Breast epithelium (tissue), 4 donors: ENCODE measurements at regions not wholly inside any gene's neighbourhood (a gene's known extent, or its start where the extent isn't known, plus 50 kb on each side); places are given as distances from the start of the nearest gene placed in this dataset.

Experiments used
- DNase-seq, 2 donors: peaks; one replicate each; pipeline ENCODE4 v3.0.0-alpha.2; 2019; ENCODE audit warnings: low spot score in 2 of 2
- H3K27ac ChIP-seq, 2 donors: fragments of 200-600 bp; sonication (generic) in 1 of 2; one replicate each; pipeline ENCODE4 v1.5.1; 2016 to 2019; ENCODE audit warnings: mild to moderate bottlenecking in 1 of 2
- H3K27me3 ChIP-seq, 2 donors: fragments of 200-600 bp; sonication (generic) in 1 of 2; one replicate each; pipeline versions ENCODE4 v1.5.1 to v1.6.0; 2017 to 2019; ENCODE audit warnings: control low read depth in 1 of 2, mild to moderate bottlenecking in 1 of 2
- H3K36me3 ChIP-seq: fragments of 200-600 bp; one replicate; pipeline ENCODE4 v1.5.1; 2019
- H3K4me1 ChIP-seq, 2 donors: fragments of 200-600 bp; sonication (generic); one replicate each; pipeline ENCODE4 v1.5.1; 2016 to 2019; ENCODE audit warnings: control low read depth in 1 of 2
- H3K4me3 ChIP-seq, 3 donors: fragments of 200-600 bp; sonication (generic); 1 replicate in 2 of 3; 2 replicates in 1 of 3; pipeline ENCODE4 v1.5.1; 2016 to 2019; ENCODE audit warnings: mild to moderate bottlenecking in 3 of 3, moderate library complexity in 2 of 3
- H3K9me3 ChIP-seq, 2 donors: fragments of 200-600 bp; sonication (generic) in 1 of 2; one replicate each; pipeline ENCODE4 v1.5.1; 2016 to 2019; ENCODE audit warnings: control low read depth in 1 of 2
- POLR2A ChIP-seq: fragments of 450-650 bp; IDR thresholded peaks from one replicate; pipeline ENCODE4 v1.6.1; 2016; ENCODE audit warnings: antibody characterized with exemption, mild to moderate bottlenecking, moderate library complexity
- POLR2AphosphoS5 ChIP-seq, 3 donors: sonication (generic); formaldehyde crosslinking; IDR thresholded peaks; one replicate each; pipeline ENCODE4 v1.6.1; 2017; ENCODE audit warnings: antibody characterized with exemption in 3 of 3
- intact Hi-C: fragments of 100-400 bp; cut with DNase I; formaldehyde crosslinking; loops from one replicate; pipeline ENCODE4 v1.15.1; 2023; ENCODE audit warnings: low total_unique reads
- TF ChIP-seq, protein P1 (sequence below), 3 donors: fragments of 450-650 bp; IDR thresholded peaks; one replicate each; pipeline ENCODE4 v1.5.1; 2016 to 2017; ENCODE audit warnings: antibody characterized with exemption in 3 of 3, mild to moderate bottlenecking in 3 of 3, moderate library complexity in 3 of 3

- H3K4me3 ChIP-seq = no peak overlapping the region
- no peak for DNase-seq
- H3K27ac ChIP-seq = peak overlapping the region; percentile 92 to 94
- H3K9me3 ChIP-seq = no peaks in the 10 kb centered on the region
- H3K27me3 ChIP-seq = no peaks in the 10 kb centered on the region
- H3K4me1 ChIP-seq = peaks cover 23 to 44% of the 10 kb centered on the region in 2 donors
- H3K36me3 ChIP-seq = no peaks in the 10 kb centered on the region
- intact Hi-C loops = no loop called here
- TF ChIP-seq POLR2AphosphoS5 (IDR thresholded peaks at IDR 0.05) (no peak), POLR2A (no peak)
- TF ChIP-seq, protein P1, sequence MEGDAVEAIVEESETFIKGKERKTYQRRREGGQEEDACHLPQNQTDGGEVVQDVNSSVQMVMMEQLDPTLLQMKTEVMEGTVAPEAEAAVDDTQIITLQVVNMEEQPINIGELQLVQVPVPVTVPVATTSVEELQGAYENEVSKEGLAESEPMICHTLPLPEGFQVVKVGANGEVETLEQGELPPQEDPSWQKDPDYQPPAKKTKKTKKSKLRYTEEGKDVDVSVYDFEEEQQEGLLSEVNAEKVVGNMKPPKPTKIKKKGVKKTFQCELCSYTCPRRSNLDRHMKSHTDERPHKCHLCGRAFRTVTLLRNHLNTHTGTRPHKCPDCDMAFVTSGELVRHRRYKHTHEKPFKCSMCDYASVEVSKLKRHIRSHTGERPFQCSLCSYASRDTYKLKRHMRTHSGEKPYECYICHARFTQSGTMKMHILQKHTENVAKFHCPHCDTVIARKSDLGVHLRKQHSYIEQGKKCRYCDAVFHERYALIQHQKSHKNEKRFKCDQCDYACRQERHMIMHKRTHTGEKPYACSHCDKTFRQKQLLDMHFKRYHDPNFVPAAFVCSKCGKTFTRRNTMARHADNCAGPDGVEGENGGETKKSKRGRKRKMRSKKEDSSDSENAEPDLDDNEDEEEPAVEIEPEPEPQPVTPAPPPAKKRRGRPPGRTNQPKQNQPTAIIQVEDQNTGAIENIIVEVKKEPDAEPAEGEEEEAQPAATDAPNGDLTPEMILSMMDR (IDR thresholded peaks at IDR 0.05) = no peak
Measured at GRCh38 chr2:43075811-43076585, 150.4 kb downstream of the ZFP36L2 start.

- Histone ChIP-seq H3K27ac (peak overlapping the region; percentile 92 to 95), H3K36me3 (no peaks in the 10 kb centered on the region), H3K4me1 (peaks cover 28 to 47% of the 10 kb centered on the region in 2 donors), H3K27me3 (no peaks in the 10 kb centered on the region), H3K9me3 (no peaks in the 10 kb centered on the region), H3K4me3 (no peak overlapping the region)
- intact Hi-C loops = no loop called here
- TF ChIP-seq, protein P1 (IDR thresholded peaks at IDR 0.05) = no peak
- TF ChIP-seq POLR2AphosphoS5 (IDR thresholded peaks at IDR 0.05) (peak; percentile 67 to 85 (median 74)), POLR2A (no peak)
- DNase-seq = peak; percentile 81 to 93
Measured at GRCh38 chr2:43075054-43075593, 151.3 kb downstream of the ZFP36L2 start.

DNA sequence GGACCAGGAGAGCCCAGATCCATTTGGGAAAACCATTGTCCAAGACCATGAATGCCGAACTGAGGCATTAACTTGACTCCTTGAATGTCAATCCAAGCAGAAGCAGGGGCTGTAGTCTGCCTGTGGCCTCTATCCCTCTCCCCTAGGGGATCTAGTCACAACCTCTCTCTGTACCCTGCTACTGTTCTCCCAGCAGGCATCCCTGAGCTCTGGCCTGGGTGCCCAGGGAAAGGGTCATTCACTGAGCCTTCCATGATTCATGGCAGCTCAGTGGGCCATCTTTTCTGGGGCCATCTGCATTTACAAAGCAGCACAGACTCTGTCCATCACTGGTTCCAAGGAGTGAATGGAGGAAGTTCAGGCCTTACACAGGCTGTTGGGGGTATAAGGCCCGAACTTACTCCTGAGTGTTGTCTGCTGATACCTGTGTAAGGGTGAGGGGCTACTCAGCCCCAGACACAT, 151.8 kb downstream of the ZFP36L2 start:
- DNase-seq = no peak
- Histone ChIP-seq H3K4me1 (peaks cover 28 to 47% of the 10 kb centered on the region in 2 donors), H3K9me3 (no peaks in the 10 kb centered on the region), H3K36me3 (no peaks in the 10 kb centered on the region), H3K4me3 (no peak overlapping the region), H3K27me3 (no peaks in the 10 kb centered on the region), H3K27ac (peak overlapping the region; percentile 92 to 95)
- TF ChIP-seq POLR2AphosphoS5 (IDR thresholded peaks at IDR 0.05) (no peak), POLR2A (no peak)
- TF ChIP-seq, protein P1 (IDR thresholded peaks at IDR 0.05) = no peak
- intact Hi-C loops = no loop called here

DNA sequence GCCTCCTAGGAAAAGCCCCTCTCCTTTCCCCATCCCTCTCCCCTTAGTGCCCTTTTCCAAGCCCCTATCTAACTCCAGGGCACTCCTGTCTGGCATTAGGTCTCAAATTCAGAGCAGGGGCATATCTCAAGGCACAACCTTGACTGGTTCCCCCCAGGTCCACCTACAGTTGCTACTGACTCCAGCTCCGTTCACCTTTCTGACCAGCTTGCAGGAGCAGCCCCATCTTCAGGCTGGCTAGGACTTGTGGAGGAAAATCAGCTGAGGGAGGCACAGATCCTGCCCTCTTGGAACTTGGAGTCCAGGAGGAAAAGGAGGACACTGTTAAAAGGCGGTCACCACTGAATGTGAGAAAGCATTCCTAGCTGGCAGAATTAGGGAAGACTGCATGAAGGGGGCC, 152.4 kb downstream of the ZFP36L2 start:
- TF ChIP-seq, protein P1 (IDR thresholded peaks at IDR 0.05) = no peak
- no peak for TF ChIP-seq POLR2AphosphoS5 (IDR thresholded peaks at IDR 0.05)
- no peak for TF ChIP-seq POLR2A
- intact Hi-C loops = no loop called here
- H3K27ac ChIP-seq = peak overlapping the region; percentile 92 to 95
- H3K4me1 ChIP-seq = peaks cover 28 to 47% of the 10 kb centered on the region in 2 donors
- H3K27me3 ChIP-seq = no peaks in the 10 kb centered on the region
- DNase-seq = peak in 1 of 2 donors; percentile 20
- H3K9me3 ChIP-seq = no peaks in the 10 kb centered on the region
- H3K36me3 ChIP-seq = no peaks in the 10 kb centered on the region
- H3K4me3 ChIP-seq = no peak overlapping the region

DNA sequence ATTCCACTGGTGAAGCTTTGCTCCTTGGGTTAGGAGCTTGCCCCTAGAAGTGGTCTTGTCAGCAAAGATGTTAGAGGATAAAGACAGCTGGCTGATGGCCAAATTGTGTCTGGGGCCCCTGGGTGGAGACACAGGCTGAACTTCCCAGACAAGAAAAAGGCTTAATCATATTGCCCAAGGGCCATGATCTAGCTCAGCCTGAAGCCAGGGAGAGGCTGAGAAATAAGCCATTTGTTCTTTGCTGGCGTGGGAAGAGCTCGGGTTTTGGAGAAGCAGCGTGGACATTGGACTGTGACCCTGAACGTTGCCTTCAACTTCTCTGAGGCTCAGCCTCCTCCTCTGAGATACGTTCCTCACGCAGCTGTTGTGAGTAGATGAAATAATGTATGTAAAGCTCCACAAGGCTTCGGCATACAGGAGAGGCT, 153.0 kb downstream of the ZFP36L2 start:
- TF ChIP-seq, protein P1 (IDR thresholded peaks at IDR 0.05) = no peak
- Histone ChIP-seq H3K9me3 (no peaks in the 10 kb centered on the region), H3K27me3 (no peaks in the 10 kb centered on the region), H3K4me1 (peaks cover 28 to 47% of the 10 kb centered on the region in 2 donors), H3K4me3 (no peak overlapping the region), H3K27ac (peak overlapping the region; percentile 92 to 95), H3K36me3 (no peaks in the 10 kb centered on the region)
- peak in 1 of 2 donors; percentile 41 for DNase-seq
- intact Hi-C loops = no loop called here
